H1 (cell line): ENCODE measurements at regions not wholly inside any gene's neighbourhood (a gene's known extent, or its start where the extent isn't known, plus 50 kb on each side); places are given as distances from the start of the nearest gene placed in this dataset.

Source experiments
- CEBPB ChIP-seq: IDR thresholded peaks from 2 replicates; pipeline ENCODE4 v1.6.1; 2012; ENCODE audit warnings: low read depth, low read length
- CTCF ChIP-seq, 3 experiments: IDR thresholded peaks; 1 replicate in 2 of 3; 2 replicates in 1 of 3; pipeline versions ENCODE4 v1.5.1 to v1.6.1; 2011; ENCODE audit warnings: low read length in 3 of 3, mild to moderate bottlenecking in 3 of 3, inconsistent platforms in 2 of 3, low read depth in 1 of 3, moderate library complexity in 1 of 3; ENCODE audit not compliant: insufficient read depth in 1 of 3; ENCODE audit errors: control extremely low read depth in 1 of 3
- EP300 ChIP-seq, 2 experiments: IDR thresholded peaks; 1 replicate in 1 of 2; 2 replicates in 1 of 2; pipeline ENCODE4 v1.6.1; 2011 to 2012; ENCODE audit warnings: low read depth in 2 of 2, low read length in 2 of 2, mild to moderate bottlenecking in 2 of 2, borderline replicate concordance in 1 of 2, inconsistent platforms in 1 of 2, moderate library complexity in 1 of 2
- FOSL1 ChIP-seq: IDR thresholded peaks from 2 replicates; pipeline ENCODE4 v1.6.1; 2011; ENCODE audit warnings: mild to moderate bottlenecking, low read depth, low read length, moderate library complexity; ENCODE audit not compliant: insufficient read depth
- GTF2F1 ChIP-seq: IDR thresholded peaks from 2 replicates; pipeline ENCODE4 v1.6.1; 2012; ENCODE audit warnings: low read depth, low read length, improper control_type of control experiment, borderline replicate concordance
- POLR2A ChIP-seq, 2 experiments: IDR thresholded peaks; 1 replicate in 1 of 2; 2 replicates in 1 of 2; pipeline ENCODE4 v1.6.1; 2011; ENCODE audit warnings: low read depth in 2 of 2, low read length in 2 of 2, mild to moderate bottlenecking in 2 of 2; ENCODE audit errors: control extremely low read depth in 1 of 2
- RBBP5 ChIP-seq: IDR thresholded peaks from 2 replicates; pipeline ENCODE4 v1.7.1; 2012; ENCODE audit warnings: low read depth, mild to moderate bottlenecking, inconsistent platforms, low read length, moderate library complexity, borderline replicate concordance
- SIX5 ChIP-seq: IDR thresholded peaks from 2 replicates; pipeline ENCODE4 v1.6.1; 2011; ENCODE audit warnings: mild to moderate bottlenecking, low read depth, low read length

GRCh38 chrX:26558719-26559386 is 342.9 kb downstream of the MAGEB5 start:
- TF ChIP-seq EP300 (IDR thresholded peaks at IDR 0.05; ENCODE audit: borderline replicate concordance in 1 of 2, low read depth in 2 of 2, low read length in 2 of 2) (no peak), RBBP5 (no peak), FOSL1 (no peak), POLR2A (IDR thresholded peaks at IDR 0.05; ENCODE audit: control extremely low read depth in 1 of 2, low read depth in 2 of 2, low read length in 2 of 2) (no peak), GTF2F1 (no peak), CTCF (IDR thresholded peaks at IDR 0.05; ENCODE audit: control extremely low read depth in 1 of 3, insufficient read depth in 1 of 3, low read depth in 1 of 3, low read length in 3 of 3) (no peak), CEBPB (no peak), SIX5 (no peak)
